Hepatocyte (in vitro differentiated cells): ENCODE measurements at regions not wholly inside any gene's neighbourhood (a gene's known extent, or its start where the extent isn't known, plus 50 kb on each side); places are given as distances from the start of the nearest gene placed in this dataset.

Source experiments
- DNase-seq: peaks from one replicate; pipeline ENCODE4 v3.0.0-alpha.2; 2016; ENCODE audit warnings: low spot score
- H2AFZ ChIP-seq: fragments of 200-600 bp; sonication (generic); 2 replicates; pipeline ENCODE4 v1.6.0; 2016; ENCODE audit warnings: antibody characterized with exemption, mild to moderate bottlenecking
- H3K27ac ChIP-seq: fragments of 200-600 bp; sonication (generic); 2 replicates; pipeline ENCODE4 v1.5.1; 2016; ENCODE audit warnings: mild to moderate bottlenecking
- H3K27me3 ChIP-seq: fragments of 200-600 bp; sonication (generic); 2 replicates; pipeline ENCODE4 v1.6.1; 2016
- H3K36me3 ChIP-seq: fragments of 200-600 bp; sonication (generic); replicated peaks from 2 replicates; pipeline ENCODE4 v1.5.1; 2016; ENCODE audit warnings: low read depth; ENCODE audit not compliant: insufficient read depth
- H3K4me1 ChIP-seq: fragments of 200-600 bp; sonication (generic); 2 replicates; pipeline ENCODE4 v1.5.1; 2016; ENCODE audit warnings: mild to moderate bottlenecking, moderate library complexity; ENCODE audit not compliant: insufficient read depth
- H3K4me2 ChIP-seq: fragments of 200-600 bp; sonication (generic); 2 replicates; pipeline ENCODE4 v1.6.0; 2016
- H3K4me3 ChIP-seq: fragments of 200-600 bp; sonication (generic); 2 replicates; pipeline ENCODE4 v1.5.1; 2016; ENCODE audit warnings: mild to moderate bottlenecking
- H3K79me2 ChIP-seq: fragments of 200-600 bp; sonication (generic); 2 replicates; pipeline ENCODE4 v1.6.0; 2017; ENCODE audit warnings: mild to moderate bottlenecking
- H3K9me2 ChIP-seq: fragments of 200-600 bp; sonication (generic); replicated peaks from 2 replicates; pipeline ENCODE4 v1.6.0; 2017; ENCODE audit warnings: mild to moderate bottlenecking; ENCODE audit not compliant: insufficient read depth
- H3K9me3 ChIP-seq: fragments of 200-600 bp; sonication (generic); 2 replicates; pipeline ENCODE4 v1.5.1; 2016; ENCODE audit warnings: low read depth, mild to moderate bottlenecking
- H4K20me1 ChIP-seq: fragments of 200-600 bp; sonication (generic); 2 replicates; pipeline ENCODE4 v1.6.0; 2016; ENCODE audit warnings: mild to moderate bottlenecking; ENCODE audit not compliant: insufficient read depth, poor library complexity, severe bottlenecking
- CTCF ChIP-seq: fragments of 200-600 bp; sonication (generic); IDR thresholded peaks from 2 replicates; pipeline ENCODE4 v1.5.1; 2016; ENCODE audit warnings: antibody characterized with exemption, mild to moderate bottlenecking; ENCODE audit not compliant: poor library complexity
- EZH2 ChIP-seq: fragments of 200-600 bp; sonication (generic); IDR thresholded peaks from 2 replicates; pipeline ENCODE4 v1.6.1; 2016; ENCODE audit warnings: antibody characterized with exemption, mild to moderate bottlenecking, borderline replicate concordance
- EZH2phosphoT487 ChIP-seq: fragments of 200-600 bp; sonication (generic); IDR thresholded peaks from one replicate; pipeline ENCODE4 v1.6.1; 2018; ENCODE audit warnings: antibody characterized with exemption, mild to moderate bottlenecking, low read depth, moderate library complexity; ENCODE audit not compliant: unreplicated experiment, severe bottlenecking
- WGBS: methylation state at CpG from one replicate; pipeline ENCODE4 v1.1.6; 2016; ENCODE audit warnings: low lambda C conversion rate; ENCODE audit errors: missing lambda C conversion rate; 5-methylcytosine and 5-hydroxymethylcytosine counted together

- H2AFZ ChIP-seq, result no peak overlapping the region
- H3K9me3 ChIP-seq, result no peaks in the 10 kb centered on the region
- H3K4me1 ChIP-seq, result no peaks in the 10 kb centered on the region
- H3K9me2 ChIP-seq, result no peaks in the 10 kb centered on the region
- no peaks in the 10 kb centered on the region for H3K79me2 ChIP-seq
- no peak for DNase-seq
- no peaks in the 10 kb centered on the region for H3K27me3 ChIP-seq
- no peaks in the 10 kb centered on the region for H3K36me3 ChIP-seq
- no peak overlapping the region for H3K4me3 ChIP-seq
- WGBS, result 98% methylated on average over 2 of the region's 2 CpGs
- H3K4me2 ChIP-seq, result no peak overlapping the region
- no peak for TF ChIP-seq CTCF
- H4K20me1 ChIP-seq, result no peaks in the 10 kb centered on the region
- H3K27ac ChIP-seq, result no peak overlapping the region
Observed at GRCh38 chr13:109331011-109331433, 455.4 kb downstream of the IRS2 start.

- Histone ChIP-seq H4K20me1 (no peaks in the 10 kb centered on the region), H3K9me3 (no peaks in the 10 kb centered on the region), H3K27ac (no peak overlapping the region), H3K79me2 (no peaks in the 10 kb centered on the region), H2AFZ (no peak overlapping the region), H3K4me2 (no peak overlapping the region), H3K9me2 (no peaks in the 10 kb centered on the region), H3K36me3 (no peaks in the 10 kb centered on the region), H3K4me1 (no peaks in the 10 kb centered on the region), H3K27me3 (no peaks in the 10 kb centered on the region), H3K4me3 (no peak overlapping the region)
- 88% methylated on average over 4 of the region's 4 CpGs for WGBS
- TF ChIP-seq EZH2 (no peak), EZH2phosphoT487 (no peak), CTCF (no peak)
- no peak for DNase-seq
Observed at GRCh38 chr13:109330123-109330522, 456.3 kb downstream of the IRS2 start.

GRCh38 chr13:109329175-109329574 is 457.2 kb downstream of the IRS2 start:
- no peaks in the 10 kb centered on the region for H3K79me2 ChIP-seq
- TF ChIP-seq CTCF (no peak), EZH2phosphoT487 (no peak), EZH2 (no peak)

GRCh38 chr13:109326601-109327000 is 459.8 kb downstream of the IRS2 start:
- 91% methylated on average over 9 of the region's 9 CpGs for WGBS
- Histone ChIP-seq H3K4me2 (no peak overlapping the region), H3K9me2 (no peaks in the 10 kb centered on the region), H3K36me3 (no peaks in the 10 kb centered on the region), H2AFZ (no peak overlapping the region), H3K27ac (no peak overlapping the region), H3K79me2 (no peaks in the 10 kb centered on the region), H3K4me1 (no peaks in the 10 kb centered on the region), H3K4me3 (no peak overlapping the region), H3K9me3 (no peaks in the 10 kb centered on the region), H3K27me3 (no peaks in the 10 kb centered on the region), H4K20me1 (no peaks in the 10 kb centered on the region)
- TF ChIP-seq CTCF, result no peak
- TF ChIP-seq EZH2, result no peak
- no peak for TF ChIP-seq EZH2phosphoT487
- no peak for DNase-seq

More at GRCh38 chr13:109329175-109329574, 457.2 kb downstream of the IRS2 start:
- H3K4me3 ChIP-seq, result no peak overlapping the region
- H4K20me1 ChIP-seq, result no peaks in the 10 kb centered on the region
- no peaks in the 10 kb centered on the region for H3K27me3 ChIP-seq
- no peaks in the 10 kb centered on the region for H3K4me1 ChIP-seq
- H3K4me2 ChIP-seq, result no peak overlapping the region
- H3K27ac ChIP-seq, result no peak overlapping the region
- no peaks in the 10 kb centered on the region for H3K36me3 ChIP-seq
- H3K9me2 ChIP-seq, result no peaks in the 10 kb centered on the region
- 93% methylated on average over 4 of the region's 4 CpGs for WGBS
- H2AFZ ChIP-seq, result no peak overlapping the region
- H3K9me3 ChIP-seq, result no peaks in the 10 kb centered on the region
- DNase-seq, result no peak
